SK-N-SH (cell line): ENCODE measurements at regions not wholly inside any gene's neighbourhood (a gene's known extent, or its start where the extent isn't known, plus 50 kb on each side); places are given as distances from the start of the nearest gene placed in this dataset.

ENCODE experiments used
- CTCF ChIA-PET: fragments of 300-600, 350-600 bp; formaldehyde crosslinking; extraction: SDS; loops from one replicate; lab custom pipeline; 2021; lab: Yijun Ruan, JAX
- POLR2A ChIA-PET: fragments of 350-600 bp; sonication (Branson Sonifier 250); formaldehyde crosslinking; extraction: SDS; loops from one replicate; lab custom pipeline; 2020; ENCODE audit warnings: antibody characterized with exemption, inconsistent platforms; lab: Yijun Ruan, JAX
- DNase-seq: peaks from one replicate; pipeline ENCODE4 v3.0.0; 2012
- H2AFZ ChIP-seq: fragments of 200-600 bp; sonication (generic); 2 replicates; pipeline ENCODE4 v1.8.1; 2016; ENCODE audit warnings: antibody characterized with exemption, mild to moderate bottlenecking, low read depth
- H3F3A ChIP-seq: fragments of 200-600 bp; sonication (generic); replicated peaks from 2 replicates; pipeline ENCODE3; 2016; ENCODE audit warnings: antibody characterized with exemption, mild to moderate bottlenecking; ENCODE audit not compliant: insufficient read depth
- H3K27ac ChIP-seq, 2 experiments: fragments of 200-500 bp in 1 of 2; fragments of 200-600 bp in 1 of 2; sonication (Bioruptor generic) in 1 of 2; sonication (generic), shearing (Covaris generic) in 1 of 2; 2 replicates each; pipeline versions ENCODE4 v1.5.1 to v1.6.1; 2014 to 2016; ENCODE audit warnings: low read depth in 2 of 2, inconsistent platforms in 1 of 2, low read length in 1 of 2, mild to moderate bottlenecking in 1 of 2, mixed read lengths in 1 of 2
- H3K27me3 ChIP-seq: fragments of 200-600 bp; sonication (generic), shearing (Covaris generic); 2 replicates; pipeline ENCODE4 v1.6.1; 2016; ENCODE audit warnings: mixed run types; ENCODE audit not compliant: insufficient read depth
- H3K36me3 ChIP-seq, 2 experiments: fragments of 200-500 bp in 1 of 2; fragments of 200-600 bp in 1 of 2; sonication (Bioruptor generic) in 1 of 2; sonication (generic) in 1 of 2; replicated peaks in 1 of 2; 2 replicates each; pipeline versions ENCODE3 to v1.5.1; 2014 to 2016; ENCODE audit warnings: low read length in 1 of 2, mild to moderate bottlenecking in 1 of 2; ENCODE audit not compliant: insufficient read depth in 2 of 2, control insufficient read depth in 1 of 2
- H3K4me1 ChIP-seq, 2 experiments: fragments of 200-500 bp in 1 of 2; fragments of 200-600 bp in 1 of 2; sonication (Bioruptor generic) in 1 of 2; sonication (generic), shearing (Covaris generic) in 1 of 2; 2 replicates each; pipeline versions ENCODE4 v1.5.1 to v1.6.1; 2014 to 2016; ENCODE audit warnings: low read depth in 1 of 2, low read length in 1 of 2, mixed run types in 1 of 2; ENCODE audit not compliant: insufficient read depth in 2 of 2, control insufficient read depth in 1 of 2
- H3K4me2 ChIP-seq: fragments of 200-600 bp; sonication (generic), shearing (Covaris generic); 2 replicates; pipeline ENCODE4 v1.6.1; 2017; ENCODE audit warnings: mixed run types
- H3K4me3 ChIP-seq, 2 experiments: fragments of 200-500 bp in 1 of 2; fragments of 200-600 bp in 1 of 2; sonication (Bioruptor generic) in 1 of 2; sonication (generic), shearing (Covaris generic) in 1 of 2; 2 replicates each; pipeline versions ENCODE4 v1.5.1 to v1.8.1; 2014 to 2016; ENCODE audit warnings: low read depth in 2 of 2, inconsistent platforms in 1 of 2, low read length in 1 of 2, mild to moderate bottlenecking in 1 of 2, mixed read lengths in 1 of 2, moderate library complexity in 1 of 2
- H3K79me2 ChIP-seq: fragments of 200-600 bp; sonication (generic); 2 replicates; pipeline ENCODE4 v1.8.1; 2017; ENCODE audit warnings: mild to moderate bottlenecking; ENCODE audit not compliant: insufficient read depth
- H3K9ac ChIP-seq: fragments of 200-600 bp; sonication (generic); 2 replicates; pipeline ENCODE4 v1.6.1; 2017; ENCODE audit warnings: mixed run types
- H3K9me2 ChIP-seq: fragments of 200-600 bp; sonication (generic); 2 replicates; pipeline ENCODE4 v1.6.1; 2017; ENCODE audit warnings: mixed run types
- H3K9me3 ChIP-seq: fragments of 200-600 bp; sonication (generic); 2 replicates; pipeline ENCODE4 v1.6.1; 2017; ENCODE audit warnings: mixed run types, mild to moderate bottlenecking, moderate library complexity
- H4K20me1 ChIP-seq: fragments of 200-600 bp; sonication (generic); 2 replicates; pipeline ENCODE4 v1.6.1; 2017; ENCODE audit warnings: mild to moderate bottlenecking, mixed run types; ENCODE audit not compliant: insufficient read depth
- CTCF ChIP-seq: fragments of 200-600 bp; sonication (generic); IDR thresholded peaks from 2 replicates; pipeline ENCODE4 v1.6.1; 2017; ENCODE audit warnings: antibody characterized with exemption, mild to moderate bottlenecking, moderate library complexity
- FOXJ3 ChIP-seq: sonication (generic); formaldehyde crosslinking; IDR thresholded peaks from 2 replicates; pipeline ENCODE4 v1.5.1; 2020; ENCODE audit warnings: mild to moderate bottlenecking, missing genetic modification reagents
- FOXM1 ChIP-seq: IDR thresholded peaks from 2 replicates; pipeline ENCODE4 v1.4.0; 2012; ENCODE audit warnings: low read depth, mild to moderate bottlenecking
- IRF3 ChIP-seq: fragments of 150-350 bp; IDR thresholded peaks from 2 replicates; pipeline ENCODE4 v1.6.1; 2016; ENCODE audit warnings: mild to moderate bottlenecking, low read depth, low read length
- JUND ChIP-seq: IDR thresholded peaks from 2 replicates; pipeline ENCODE4 v1.4.0; 2012
- NRF1 ChIP-seq: IDR thresholded peaks from 2 replicates; pipeline ENCODE4 v1.6.1; 2012; ENCODE audit warnings: low read depth, mild to moderate bottlenecking, low read length
- POLR2AphosphoS5 ChIP-seq: IDR thresholded peaks from 2 replicates; pipeline ENCODE4 v1.6.1; 2012; ENCODE audit warnings: low read depth, low read length
- RAD21 ChIP-seq: IDR thresholded peaks from 2 replicates; pipeline ENCODE4 v1.6.1; 2012; ENCODE audit warnings: mild to moderate bottlenecking, low read length
- RCOR1 ChIP-seq: fragments of 150-350 bp; IDR thresholded peaks from 2 replicates; pipeline ENCODE4 v1.6.1; 2017; ENCODE audit warnings: antibody characterized with exemption, low read length
- REST ChIP-seq: IDR thresholded peaks from 2 replicates; pipeline ENCODE4 v1.6.1; 2012; ENCODE audit warnings: mild to moderate bottlenecking, low read depth, low read length, moderate library complexity
- RXRA ChIP-seq: IDR thresholded peaks from 2 replicates; pipeline ENCODE4 v1.4.0; 2012; ENCODE audit warnings: low read depth, mild to moderate bottlenecking, borderline replicate concordance
- SIN3A ChIP-seq: IDR thresholded peaks from 2 replicates; pipeline ENCODE4 v1.6.1; 2012; ENCODE audit warnings: low read depth, mild to moderate bottlenecking, low read length, moderate library complexity, borderline replicate concordance
- SMC3 ChIP-seq: IDR thresholded peaks from 2 replicates; pipeline ENCODE4 v1.6.1; 2012; ENCODE audit warnings: low read depth, low read length, improper control_type of control experiment
- TAF1 ChIP-seq: IDR thresholded peaks from 2 replicates; pipeline ENCODE4 v1.6.1; 2012; ENCODE audit warnings: low read depth, mild to moderate bottlenecking, low read length, moderate library complexity, borderline replicate concordance
- TEAD4 ChIP-seq: IDR thresholded peaks from 2 replicates; pipeline ENCODE4 v1.4.0; 2012; ENCODE audit warnings: mild to moderate bottlenecking, borderline replicate concordance; ENCODE audit not compliant: insufficient read depth
- USF1 ChIP-seq: IDR thresholded peaks from 2 replicates; pipeline ENCODE4 v1.4.0; 2012; ENCODE audit warnings: low read depth, borderline replicate concordance
- YY1 ChIP-seq: IDR thresholded peaks from 2 replicates; pipeline ENCODE4 v1.4.0; 2012; ENCODE audit warnings: low read depth, mild to moderate bottlenecking
- TF ChIP-seq, protein P1 (sequence below): IDR thresholded peaks from 2 replicates; pipeline ENCODE4 v1.4.0; 2012; ENCODE audit warnings: low read depth, borderline replicate concordance
- TF ChIP-seq, protein P2 (sequence below): IDR thresholded peaks from 2 replicates; pipeline ENCODE4; 2012

DNA sequence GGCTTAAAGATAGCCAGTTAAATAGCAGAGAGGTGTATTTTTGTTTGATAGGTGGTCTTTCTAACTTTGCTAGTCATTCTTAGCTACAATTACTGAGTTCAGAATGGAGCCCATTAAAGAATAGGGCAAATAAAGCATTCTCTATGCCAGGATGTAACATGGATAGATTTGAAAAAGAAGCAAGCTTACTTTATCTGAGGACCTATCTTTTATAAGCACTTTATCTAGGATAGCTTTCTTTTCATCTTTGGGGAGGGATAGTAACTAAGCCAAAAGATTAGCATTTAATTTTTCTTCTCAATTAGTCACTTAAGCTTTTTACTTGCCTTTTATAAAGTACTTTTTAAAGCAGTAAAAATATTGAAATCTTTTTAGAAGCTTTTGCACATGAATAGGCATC lies 1148.0 kb upstream of the DIAPH2 start:
- DNase-seq = no peak
- Histone ChIP-seq H3K79me2 (no peaks in the 10 kb centered on the region), H4K20me1 (no peaks in the 10 kb centered on the region), H3K4me3 (no peak overlapping the region), H2AFZ (no peak overlapping the region), H3K36me3 (peaks cover 0 to 3% of the 10 kb centered on the region in 2 experiments), H3K27me3 (no peaks in the 10 kb centered on the region), H3F3A (no peaks in the 10 kb centered on the region), H3K27ac (no peak overlapping the region), H3K4me1 (no peaks in the 10 kb centered on the region), H3K9ac (no peak overlapping the region), H3K4me2 (no peak overlapping the region), H3K9me2 (no peaks in the 10 kb centered on the region), H3K9me3 (no peaks in the 10 kb centered on the region)
- POLR2A ChIA-PET = no interaction called here
- CTCF ChIA-PET = interaction anchor here (0.6 kb wide), 1 partner anchor 114 kb away, joined by 3 read pairs; no protein-coding TSS in a partner anchor
- TF ChIP-seq SIN3A = no peak
- TF ChIP-seq, protein P1, sequence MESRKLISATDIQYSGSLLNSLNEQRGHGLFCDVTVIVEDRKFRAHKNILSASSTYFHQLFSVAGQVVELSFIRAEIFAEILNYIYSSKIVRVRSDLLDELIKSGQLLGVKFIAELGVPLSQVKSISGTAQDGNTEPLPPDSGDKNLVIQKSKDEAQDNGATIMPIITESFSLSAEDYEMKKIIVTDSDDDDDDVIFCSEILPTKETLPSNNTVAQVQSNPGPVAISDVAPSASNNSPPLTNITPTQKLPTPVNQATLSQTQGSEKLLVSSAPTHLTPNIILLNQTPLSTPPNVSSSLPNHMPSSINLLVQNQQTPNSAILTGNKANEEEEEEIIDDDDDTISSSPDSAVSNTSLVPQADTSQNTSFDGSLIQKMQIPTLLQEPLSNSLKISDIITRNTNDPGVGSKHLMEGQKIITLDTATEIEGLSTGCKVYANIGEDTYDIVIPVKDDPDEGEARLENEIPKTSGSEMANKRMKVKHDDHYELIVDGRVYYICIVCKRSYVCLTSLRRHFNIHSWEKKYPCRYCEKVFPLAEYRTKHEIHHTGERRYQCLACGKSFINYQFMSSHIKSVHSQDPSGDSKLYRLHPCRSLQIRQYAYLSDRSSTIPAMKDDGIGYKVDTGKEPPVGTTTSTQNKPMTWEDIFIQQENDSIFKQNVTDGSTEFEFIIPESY = no peak
- no peak for TF ChIP-seq USF1
- TF ChIP-seq SMC3 = no peak
- no peak for TF ChIP-seq RCOR1
- no peak for TF ChIP-seq TEAD4
- TF ChIP-seq CTCF = no peak
- TF ChIP-seq RAD21 = no peak
- TF ChIP-seq YY1 = no peak
- no peak for TF ChIP-seq FOXM1
- no peak for TF ChIP-seq IRF3
- no peak for TF ChIP-seq TAF1
- TF ChIP-seq REST = no peak
- TF ChIP-seq POLR2AphosphoS5 = no peak
- no peak for TF ChIP-seq FOXJ3
- no peak for TF ChIP-seq NRF1
- TF ChIP-seq RXRA = no peak
- TF ChIP-seq, protein P2, sequence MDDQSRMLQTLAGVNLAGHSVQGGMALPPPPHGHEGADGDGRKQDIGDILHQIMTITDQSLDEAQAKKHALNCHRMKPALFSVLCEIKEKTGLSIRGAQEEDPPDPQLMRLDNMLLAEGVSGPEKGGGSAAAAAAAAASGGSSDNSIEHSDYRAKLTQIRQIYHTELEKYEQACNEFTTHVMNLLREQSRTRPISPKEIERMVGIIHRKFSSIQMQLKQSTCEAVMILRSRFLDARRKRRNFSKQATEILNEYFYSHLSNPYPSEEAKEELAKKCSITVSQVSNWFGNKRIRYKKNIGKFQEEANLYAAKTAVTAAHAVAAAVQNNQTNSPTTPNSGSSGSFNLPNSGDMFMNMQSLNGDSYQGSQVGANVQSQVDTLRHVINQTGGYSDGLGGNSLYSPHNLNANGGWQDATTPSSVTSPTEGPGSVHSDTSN = no peak
- TF ChIP-seq JUND = no peak
- TF ChIP-seq, all 33 proteins: peak for 0
